RCC 7860 (cell line): ENCODE measurements at regions not wholly inside any gene's neighbourhood (a gene's known extent, or its start where the extent isn't known, plus 50 kb on each side); places are given as distances from the start of the nearest gene placed in this dataset.

ENCODE experiments used
- DNase-seq: peaks from one replicate; pipeline ENCODE4 v3.0.0-alpha.2; 2015; ENCODE audit warnings: low spot score
- FAIRE-seq: peaks from 2 replicates; lab custom pipeline; 2012; peaks lifted over from hg19 to GRCh38; lab: Jason Lieb, UNC

DNA sequence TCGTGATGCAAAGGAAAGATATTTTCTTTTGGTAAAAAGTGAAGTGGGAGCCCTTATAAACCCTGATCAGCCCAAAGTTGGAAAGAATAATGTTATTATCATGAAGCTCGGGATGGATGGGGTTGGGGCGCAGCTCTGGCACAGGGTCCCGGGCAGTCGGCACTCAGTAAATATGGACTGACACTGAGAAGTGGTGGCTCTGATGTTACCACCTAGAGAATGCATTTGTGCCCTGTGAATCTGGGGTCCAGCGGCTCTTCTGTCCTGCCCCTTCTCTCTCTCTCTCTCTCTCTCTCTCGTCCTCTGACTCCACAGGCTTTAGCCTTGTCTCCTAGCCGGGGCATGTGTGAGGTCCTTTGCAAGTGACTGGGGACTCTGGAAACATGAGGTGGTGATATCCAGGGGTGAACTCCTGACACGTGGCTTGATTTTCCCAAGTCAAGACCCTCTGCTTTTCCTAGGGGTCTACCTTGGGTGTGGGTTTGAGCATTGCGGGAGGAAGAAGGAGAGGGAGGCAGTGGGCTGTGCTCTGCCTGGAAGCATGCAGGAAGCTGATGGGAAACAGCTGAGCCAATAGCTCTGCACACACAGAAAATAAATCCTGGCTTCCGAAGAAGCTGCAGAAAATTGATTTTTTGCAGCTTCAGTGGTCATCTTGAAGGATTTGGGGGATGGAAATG is 162.7 kb downstream of the MACROH2A1 start:
- DNase-seq (no peak), FAIRE-seq (no peak)

DNA sequence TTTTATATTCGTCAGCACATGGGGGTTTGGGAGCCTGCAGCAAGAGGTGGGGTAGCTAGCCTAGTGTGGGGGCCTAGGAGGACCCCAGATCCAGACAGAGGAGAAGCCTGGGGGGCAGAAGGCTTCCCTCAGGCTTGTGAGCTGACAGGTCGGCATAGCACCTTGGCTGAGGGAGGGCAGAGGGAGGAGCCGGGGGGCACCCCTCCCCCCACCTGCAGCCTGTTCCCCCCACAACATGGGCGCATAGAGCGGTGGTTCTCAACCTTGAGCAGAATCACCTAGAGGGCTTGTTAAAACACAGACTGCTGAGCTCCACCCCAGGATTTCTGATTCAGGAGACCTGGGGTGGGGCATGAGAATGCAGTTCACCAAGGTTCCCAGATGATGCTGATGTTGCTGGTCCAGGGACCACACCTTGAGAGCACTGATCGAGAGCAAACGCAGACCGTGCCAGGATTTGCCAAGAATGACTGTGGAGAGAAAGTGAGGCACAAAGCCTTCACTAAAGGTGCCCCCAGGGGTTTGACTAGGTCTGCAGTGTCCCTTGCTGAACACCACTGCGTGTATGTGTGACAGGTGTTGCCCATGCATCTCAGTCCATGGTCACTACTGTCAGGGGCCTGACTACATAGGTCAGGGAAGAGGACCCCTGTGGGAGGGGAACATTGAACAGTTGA is 163.3 kb downstream of the MACROH2A1 start:
- DNase-seq (no peak), FAIRE-seq (no peak)

DNA sequence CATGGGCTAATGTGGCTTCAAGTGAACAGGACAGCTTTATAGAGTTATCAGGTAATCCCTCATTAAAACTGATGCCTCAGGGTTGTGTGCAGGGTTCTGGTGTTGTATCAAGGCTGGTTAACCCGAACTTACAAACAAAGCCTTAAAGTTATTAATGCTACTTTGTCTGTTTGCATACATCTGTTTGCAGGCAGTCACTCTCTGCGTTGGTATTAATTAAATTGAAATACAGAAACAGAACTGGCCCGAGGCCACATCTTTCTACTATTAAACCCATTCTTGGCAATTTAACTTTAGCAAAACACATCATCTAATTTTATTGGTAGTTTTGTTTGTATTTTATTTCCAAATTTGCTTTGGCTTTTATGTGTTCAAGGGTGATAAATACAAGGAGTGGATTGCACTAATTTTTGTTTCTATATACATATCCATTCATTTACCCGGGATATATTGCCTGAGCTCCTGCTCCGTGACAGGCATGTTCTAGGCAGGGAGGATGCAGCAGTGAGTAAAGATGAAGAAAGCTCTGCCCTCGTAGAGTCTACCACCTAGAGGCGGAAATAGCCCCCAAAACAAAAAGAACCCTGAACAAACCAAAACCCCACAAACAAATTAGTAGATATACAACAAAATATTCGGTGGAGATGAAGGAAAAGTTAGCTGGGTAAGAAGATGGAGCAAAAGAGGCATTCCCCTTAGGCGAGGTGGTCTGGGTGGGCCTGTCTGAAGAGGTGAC is 164.2 kb downstream of the MACROH2A1 start:
- FAIRE-seq = no peak

DNA sequence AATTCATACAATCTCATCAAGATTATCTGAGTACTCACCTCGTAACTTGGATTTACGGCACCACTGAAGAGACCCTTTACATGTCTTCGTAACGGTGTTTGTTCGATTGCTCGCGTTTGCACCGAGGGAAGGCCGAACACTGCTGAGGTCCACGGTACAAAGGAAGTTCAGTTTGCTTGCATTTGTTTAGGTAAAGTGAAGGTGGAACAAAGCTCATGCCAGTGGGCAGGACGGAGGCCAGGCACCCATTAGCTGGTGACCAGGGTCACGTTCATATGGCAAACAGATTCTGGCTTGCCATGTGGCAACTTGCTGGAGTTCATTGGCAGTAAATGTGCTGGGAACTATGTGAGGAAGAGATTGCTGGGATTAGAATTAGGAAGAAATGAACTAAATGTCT is 164.8 kb downstream of the MACROH2A1 start:
- FAIRE-seq (no peak), DNase-seq (no peak)

More for the DNA sequence above, 164.2 kb downstream of the MACROH2A1 start:
- DNase-seq = no peak

DNA sequence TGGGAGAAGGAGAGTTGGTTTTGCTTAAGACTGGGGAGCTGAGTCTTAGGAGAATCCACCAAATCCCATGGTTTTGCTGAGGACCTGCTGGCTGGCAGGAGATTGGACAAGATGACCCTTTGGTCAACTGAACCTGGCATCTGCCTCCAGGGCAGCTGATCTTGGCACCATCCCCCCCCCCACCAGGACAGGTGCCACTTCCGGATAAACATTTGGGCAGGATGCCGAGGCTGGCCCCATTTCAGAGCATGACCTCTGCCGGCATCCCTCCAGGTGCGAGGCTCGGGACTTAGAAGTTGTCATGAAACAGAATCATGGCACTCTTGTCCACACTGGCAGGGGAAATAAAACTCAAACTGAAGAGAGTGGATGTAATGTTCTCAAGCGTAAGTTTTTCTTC is 165.6 kb downstream of the MACROH2A1 start:
- FAIRE-seq (no peak), DNase-seq (no peak)

DNA sequence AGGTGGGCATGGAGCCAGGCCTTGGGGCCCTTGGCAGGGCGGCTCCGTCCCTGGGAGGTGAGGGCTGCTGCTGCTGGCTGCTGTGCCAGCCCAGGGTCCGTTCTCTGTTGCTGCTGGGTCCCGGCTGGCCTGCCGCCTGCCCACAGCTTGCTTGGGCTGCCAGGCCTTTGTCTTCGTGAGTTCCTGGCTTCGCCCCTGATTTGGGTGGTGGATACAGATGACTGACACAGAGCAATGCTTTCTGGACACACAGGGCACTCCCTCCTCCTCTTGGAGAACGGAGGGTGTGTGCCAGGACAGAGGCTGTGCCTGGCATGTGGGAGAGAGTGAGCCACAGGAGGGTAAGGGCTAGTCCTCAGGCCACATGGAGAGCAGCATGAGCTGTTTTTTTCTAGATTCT is 166.1 kb downstream of the MACROH2A1 start:
- FAIRE-seq (no peak), DNase-seq (no peak)

DNA sequence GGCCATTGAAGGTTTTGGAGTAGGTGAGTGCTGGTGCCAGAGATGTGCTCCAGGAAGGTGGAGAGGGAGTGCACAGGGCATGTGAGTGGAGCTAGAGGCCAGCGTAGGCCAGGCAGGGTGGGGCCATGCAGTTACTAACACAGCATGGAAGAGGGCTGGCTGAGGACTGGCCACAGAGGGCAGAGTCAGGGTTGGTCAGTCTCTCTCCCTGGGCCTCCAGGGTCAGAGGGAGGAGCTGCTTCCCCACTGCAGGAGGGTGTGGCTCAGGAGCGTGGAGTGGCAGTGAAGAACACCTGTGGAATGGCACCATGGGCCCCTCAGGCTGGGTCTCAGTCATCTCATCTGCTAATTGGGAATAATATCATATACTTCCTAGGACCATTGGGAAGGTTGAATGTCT is 167.7 kb downstream of the MACROH2A1 start:
- FAIRE-seq (no peak), DNase-seq (no peak)

DNA sequence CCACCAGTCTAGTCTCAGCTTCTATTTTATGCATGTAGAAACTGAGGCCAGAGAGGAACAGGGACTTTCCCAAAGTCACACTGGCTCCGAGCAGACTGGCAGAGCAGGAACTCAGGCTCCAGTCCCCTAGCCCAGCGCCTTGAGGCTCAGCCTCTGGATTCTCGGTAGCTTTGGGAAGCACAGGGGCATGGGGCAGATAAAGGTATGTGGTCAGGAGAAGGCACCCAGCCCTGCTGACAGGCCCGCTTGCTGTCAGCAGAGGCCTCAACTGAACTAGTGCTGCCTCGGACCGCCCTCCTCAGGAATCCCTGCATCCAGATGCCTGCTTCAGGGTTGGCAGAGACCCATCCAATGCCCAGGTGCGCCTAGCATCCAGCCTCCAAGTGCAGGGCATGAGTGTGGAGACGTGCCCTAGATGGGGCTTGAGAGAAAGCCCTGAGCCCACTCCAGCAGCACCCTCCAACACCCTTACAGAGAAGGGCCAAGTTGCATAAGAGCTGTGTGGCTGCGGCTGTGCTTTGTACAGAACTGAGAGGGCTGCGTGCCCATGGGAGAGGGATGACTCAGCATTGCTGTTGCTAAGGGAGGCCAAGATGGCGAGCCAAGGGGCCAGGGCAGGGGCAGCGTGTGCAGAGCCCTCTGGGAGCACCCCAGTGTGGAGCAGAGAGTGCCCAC is 168.6 kb downstream of the MACROH2A1 start:
- FAIRE-seq (no peak), DNase-seq (no peak)

DNA sequence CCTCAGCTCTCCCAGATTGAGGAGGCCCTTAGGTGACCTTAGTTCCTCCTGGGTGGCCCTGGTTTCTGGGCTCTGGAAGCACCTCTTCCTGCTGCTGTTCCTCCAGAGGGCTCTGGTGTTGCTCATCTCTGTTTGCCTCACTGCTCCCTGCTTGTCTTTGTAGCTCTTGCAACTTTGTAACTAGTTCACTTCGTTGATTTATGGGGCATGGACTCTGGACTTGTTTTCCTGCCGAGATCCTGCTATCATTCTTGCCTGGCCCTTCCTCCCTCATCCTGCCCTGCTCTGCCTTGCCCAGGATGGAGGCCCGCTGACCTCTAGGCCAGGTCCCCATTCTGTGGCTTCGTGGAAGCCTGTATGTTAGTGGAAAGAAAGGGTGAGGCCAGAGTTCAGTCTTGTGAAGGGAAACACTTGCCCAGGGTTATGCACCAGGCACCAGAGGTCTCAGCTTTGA is 169.3 kb downstream of the MACROH2A1 start:
- FAIRE-seq (no peak), DNase-seq (no peak)

DNA sequence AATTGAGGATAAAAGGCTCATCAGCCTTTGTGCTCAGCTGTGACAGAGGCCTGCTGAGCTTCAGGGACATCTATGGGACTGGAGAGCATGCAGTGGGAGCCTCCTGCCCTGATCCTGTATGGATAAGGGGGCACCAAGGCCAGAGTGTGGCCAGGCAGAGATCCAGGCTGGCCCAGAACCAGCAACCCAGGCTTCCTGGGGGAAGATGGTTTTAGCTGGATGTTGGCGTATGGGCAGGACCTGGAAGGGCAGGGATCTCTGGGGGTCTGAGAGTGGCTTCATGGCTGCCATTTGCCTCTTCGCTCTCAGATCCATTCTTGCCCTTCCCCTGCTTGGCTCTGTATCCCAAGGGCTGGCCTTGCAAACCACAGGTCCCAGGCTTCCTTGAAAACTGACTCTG is 169.9 kb downstream of the MACROH2A1 start:
- no peak for FAIRE-seq

DNA sequence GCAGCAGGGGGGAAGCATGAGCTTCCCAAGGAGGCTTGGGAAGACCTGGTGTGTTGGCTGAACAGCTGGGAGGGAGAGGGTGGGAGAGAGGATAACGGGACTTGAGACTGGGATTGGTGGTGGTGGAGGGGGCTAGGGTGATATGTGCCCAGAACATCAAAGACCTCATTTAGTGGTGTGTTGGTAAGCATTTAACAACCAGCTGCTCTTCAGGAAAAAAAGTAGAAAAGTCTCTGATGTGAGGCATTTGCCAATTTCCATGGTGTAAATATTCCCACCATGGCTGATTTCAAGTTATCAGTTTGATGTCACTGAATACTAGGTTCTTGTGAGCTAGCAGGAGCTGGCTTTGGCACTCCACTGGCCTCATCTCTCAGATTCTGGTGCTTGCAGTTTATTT is 170.8 kb downstream of the MACROH2A1 start:
- FAIRE-seq = no peak
- no peak for DNase-seq

More for the DNA sequence above, 169.9 kb downstream of the MACROH2A1 start:
- DNase-seq = no peak

DNA sequence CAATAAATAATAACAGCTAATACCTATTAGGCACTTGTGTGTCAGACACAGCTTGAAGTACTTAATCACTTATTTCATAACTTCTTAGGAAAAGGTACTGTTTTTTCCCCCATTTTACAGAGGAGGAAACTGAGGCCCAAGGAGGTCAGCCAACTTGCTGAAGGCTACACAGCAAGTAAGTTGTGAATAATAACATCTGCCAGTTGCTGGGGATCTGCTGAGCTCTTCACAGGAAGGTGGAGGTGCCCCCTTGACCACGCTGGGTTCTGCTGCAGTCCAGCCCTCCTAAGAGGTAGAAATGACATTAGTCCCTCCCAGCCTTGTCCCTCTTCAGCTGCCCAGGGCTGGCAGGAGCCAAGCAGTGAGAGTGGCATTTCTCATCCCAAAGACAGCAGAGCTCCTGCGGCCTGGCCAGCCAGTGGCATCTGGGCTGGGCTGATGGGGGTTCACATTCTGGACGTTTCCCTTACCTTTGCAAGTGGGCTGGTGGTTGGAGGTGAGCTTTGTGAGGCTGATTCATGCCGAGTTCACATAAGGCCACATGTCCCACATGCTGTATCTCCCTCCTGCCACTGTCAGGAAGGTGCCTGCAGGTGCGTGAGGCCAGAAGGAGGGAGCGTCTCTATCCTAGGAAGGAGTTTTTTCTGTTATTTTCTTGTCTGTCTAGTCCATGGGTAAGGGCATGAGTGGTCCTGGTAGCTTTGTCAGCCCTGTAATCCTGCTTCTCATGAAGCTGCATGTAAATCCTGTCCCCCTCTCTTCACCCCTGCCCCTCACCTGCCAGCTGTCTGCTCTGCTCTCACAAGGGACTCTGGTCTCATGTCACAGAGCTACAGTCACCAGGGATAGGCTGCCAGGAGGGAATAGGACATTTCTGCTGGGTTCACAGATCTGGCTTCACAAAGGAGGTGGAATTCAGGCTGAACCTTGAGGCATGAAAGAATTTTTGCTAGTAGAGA is 171.7 kb downstream of the MACROH2A1 start:
- no peak for FAIRE-seq

DNA sequence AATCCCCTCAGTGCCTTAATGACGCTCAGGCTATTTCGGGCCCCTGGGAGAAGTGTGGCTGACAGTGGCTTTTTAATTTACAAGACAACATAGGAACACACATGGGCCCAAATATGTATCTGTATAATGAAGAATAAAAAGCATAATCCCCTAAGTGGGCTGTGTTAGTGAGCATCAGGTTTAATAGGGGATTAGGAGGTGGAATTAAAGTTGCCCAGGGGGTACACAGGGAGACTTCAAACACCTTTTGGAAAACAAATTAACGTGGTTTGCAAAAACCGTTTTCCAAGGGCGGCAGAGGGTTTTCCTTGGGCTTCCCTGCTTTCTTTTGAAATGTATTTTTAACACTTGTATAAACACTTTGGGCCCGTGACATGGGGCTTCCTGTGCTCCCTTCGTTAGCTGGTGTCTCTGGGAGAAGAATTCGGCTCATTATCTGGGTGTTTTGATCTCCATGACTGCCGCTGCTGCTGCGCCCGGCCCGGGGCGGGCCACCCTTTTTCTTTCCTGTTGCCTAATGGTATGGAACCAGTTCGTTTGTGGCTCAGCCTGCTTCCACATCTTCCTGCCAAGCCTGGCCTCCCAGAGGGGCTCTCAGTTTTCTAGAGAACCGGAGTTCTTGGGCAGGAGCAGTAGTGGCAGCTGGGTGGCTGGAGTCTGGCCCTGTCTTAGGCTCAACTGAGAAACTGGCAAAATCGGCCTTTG is 173.0 kb downstream of the MACROH2A1 start:
- no peak for FAIRE-seq
- no peak for DNase-seq

More for the DNA sequence above, 171.7 kb downstream of the MACROH2A1 start:
- DNase-seq = no peak

DNA sequence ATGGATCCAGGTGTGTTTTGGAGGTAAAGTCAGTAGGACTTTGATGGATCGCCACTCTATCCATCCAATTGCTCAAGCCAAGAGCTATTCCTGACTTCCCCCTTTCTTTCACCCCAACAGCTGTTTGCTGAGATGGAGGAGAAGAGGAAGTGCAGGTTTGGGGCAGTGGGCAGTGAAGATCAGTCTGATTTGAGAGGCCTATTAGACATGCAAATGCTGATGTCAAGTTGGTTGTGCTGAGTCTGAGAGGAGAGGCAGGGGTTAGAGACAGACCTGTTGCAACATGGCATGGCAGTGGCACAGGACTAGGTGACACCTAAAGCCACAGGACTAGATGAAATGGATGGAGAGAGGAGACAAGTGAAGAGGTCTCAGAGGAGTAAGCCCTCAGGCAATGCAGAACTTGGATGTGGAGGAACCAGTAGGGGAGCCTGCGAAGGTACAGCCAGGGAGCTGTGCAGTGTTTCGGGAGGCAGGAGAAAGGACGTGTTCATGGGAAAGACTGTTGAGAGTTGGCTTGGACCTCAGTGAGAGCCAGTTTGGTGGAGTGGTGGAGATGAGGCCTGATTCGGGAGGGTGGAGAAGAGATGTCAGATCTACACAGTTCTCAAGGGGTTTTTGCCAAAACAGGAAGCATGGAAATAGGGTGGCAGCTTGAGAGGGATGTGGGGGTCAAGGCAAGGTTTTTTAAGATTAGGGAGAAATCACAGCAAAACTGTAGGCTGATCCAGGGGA is 175.0 kb downstream of the MACROH2A1 start:
- no peak for FAIRE-seq
- no peak for DNase-seq

DNA sequence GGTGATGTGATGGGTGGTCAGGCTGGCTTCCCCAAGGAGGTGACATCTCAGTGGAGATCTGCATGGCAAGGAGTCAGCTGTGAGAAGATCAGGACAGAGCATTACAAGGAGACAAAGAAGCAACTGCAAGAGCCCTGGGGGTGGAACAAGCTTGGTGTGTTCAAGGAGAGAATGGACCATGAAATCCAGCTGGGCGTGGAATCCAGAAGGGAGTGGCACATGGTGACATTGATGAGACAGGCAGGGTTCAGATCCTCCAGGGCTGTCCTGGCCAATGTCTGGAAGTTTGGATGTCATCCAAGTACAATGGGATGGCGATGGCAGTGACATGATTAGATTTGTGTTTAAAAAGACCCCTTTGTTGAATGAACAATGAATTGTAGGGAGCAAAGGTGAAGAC is 175.6 kb downstream of the MACROH2A1 start:
- FAIRE-seq = no peak
- DNase-seq = no peak

DNA sequence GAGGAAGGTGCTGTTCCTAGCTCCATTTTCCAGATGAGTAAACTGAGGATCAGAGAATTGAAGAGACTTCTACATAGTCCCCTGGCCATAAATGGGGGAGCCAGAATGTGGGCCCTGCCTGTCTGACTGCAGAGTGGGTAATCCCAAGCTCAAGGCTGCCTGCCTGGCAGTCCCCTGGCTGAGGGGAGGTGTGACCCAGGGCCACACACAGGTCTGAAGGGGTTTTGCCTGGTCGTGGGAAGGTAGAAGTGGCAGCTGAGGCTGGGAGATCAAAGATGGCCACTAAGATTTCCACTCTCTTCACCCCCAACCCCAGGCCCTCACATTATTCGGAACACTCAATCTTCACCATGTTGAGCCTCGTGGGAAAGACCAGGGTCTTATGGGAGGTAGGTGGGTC is 176.3 kb downstream of the MACROH2A1 start:
- no peak for DNase-seq
- no peak for FAIRE-seq

DNA sequence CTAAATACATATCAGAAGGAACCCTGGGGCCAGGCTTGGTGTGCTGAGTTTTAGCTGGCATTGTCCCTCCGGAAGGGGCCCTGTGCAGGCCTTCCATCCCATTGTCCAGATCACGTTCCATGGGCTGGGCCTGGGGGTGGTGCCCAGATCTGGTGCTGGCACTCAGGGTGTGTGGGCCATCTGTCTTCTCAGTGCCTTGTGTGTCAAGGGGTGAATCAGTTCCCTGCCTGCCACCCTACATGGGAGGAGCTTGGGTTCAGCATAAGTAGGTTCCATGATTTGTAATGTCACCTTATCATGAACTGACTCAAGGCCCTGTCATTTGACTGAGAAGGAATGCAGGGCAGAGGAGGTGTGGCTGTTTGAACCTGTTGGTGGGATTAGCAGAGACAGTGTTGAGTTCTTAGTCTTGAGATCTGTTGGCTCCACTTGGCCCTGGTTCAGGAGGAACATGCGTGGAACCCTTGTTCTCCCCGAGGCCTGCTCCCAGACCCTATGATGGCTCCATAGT is 176.8 kb downstream of the MACROH2A1 start:
- FAIRE-seq (no peak), DNase-seq (peak; percentile 43)

DNA sequence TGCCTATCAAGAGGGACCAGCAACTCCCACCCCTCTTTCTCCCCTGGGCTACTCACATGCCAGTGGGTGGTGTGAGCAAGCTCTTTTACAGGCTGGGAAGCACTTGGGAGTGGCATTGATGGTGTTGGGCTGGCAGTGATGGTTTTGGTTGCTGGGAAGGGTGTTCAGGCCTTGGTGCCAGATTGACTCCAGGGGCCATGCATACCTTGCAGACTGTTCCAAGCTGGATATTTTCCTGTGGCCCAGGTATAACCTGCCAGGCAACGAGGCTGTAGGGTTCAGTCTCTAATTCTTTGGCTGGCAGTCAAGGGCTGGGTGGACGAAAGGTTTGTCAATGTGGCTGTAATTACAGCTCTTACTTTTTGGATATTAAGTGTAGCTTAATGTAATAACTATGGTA is 177.3 kb downstream of the MACROH2A1 start:
- no peak for DNase-seq
- no peak for FAIRE-seq

DNA sequence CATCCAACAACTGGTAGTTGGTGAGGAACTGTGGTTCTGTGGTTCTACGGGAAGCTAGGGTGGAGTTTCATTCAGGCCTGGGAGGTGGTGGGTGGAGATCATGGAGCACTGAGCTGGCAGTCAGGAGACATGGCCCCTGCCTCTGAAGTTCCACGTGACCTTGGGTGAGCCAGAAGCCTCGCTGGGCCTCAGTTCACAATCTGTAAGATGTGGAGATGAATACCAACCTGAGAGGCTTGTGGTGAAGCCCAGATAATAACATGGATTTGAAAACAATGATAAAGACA is 177.9 kb downstream of the MACROH2A1 start:
- FAIRE-seq = no peak
- no peak for DNase-seq
